OCI-LY1 (cell line): ENCODE measurements at regions not wholly inside any gene's neighbourhood (a gene's known extent, or its start where the extent isn't known, plus 50 kb on each side); places are given as distances from the start of the nearest gene placed in this dataset.

Experiments used
- H2AFZ ChIP-seq: fragments of 200-600 bp; sonication (generic), shearing (Covaris generic); 2 replicates; pipeline ENCODE4 v1.6.0; 2014; ENCODE audit warnings: antibody characterized with exemption, mild to moderate bottlenecking, low read length
- H3F3A ChIP-seq: fragments of 200-600 bp; sonication (generic), shearing (Covaris generic); 2 replicates; pipeline ENCODE4 v1.6.0; 2014; ENCODE audit warnings: mild to moderate bottlenecking, antibody characterized with exemption, low read length, moderate library complexity; ENCODE audit not compliant: insufficient read depth
- H3K27ac ChIP-seq: fragments of 200-600 bp; sonication (generic); 2 replicates; pipeline ENCODE4 v1.5.1; 2014; ENCODE audit warnings: low read length, mixed run types, mild to moderate bottlenecking, low read depth; ENCODE audit not compliant: poor library complexity, severe bottlenecking
- H3K27me3 ChIP-seq: fragments of 200-600 bp; sonication (generic); 2 replicates; pipeline ENCODE4 v1.6.0; 2014; ENCODE audit warnings: antibody characterized with exemption, mild to moderate bottlenecking, low read length, moderate library complexity; ENCODE audit not compliant: insufficient read depth
- H3K36me3 ChIP-seq: fragments of 200-600 bp; sonication (generic); 2 replicates; pipeline ENCODE4 v1.6.1; 2014; ENCODE audit warnings: mild to moderate bottlenecking, antibody characterized with exemption, low read length, moderate library complexity, mixed read lengths; ENCODE audit not compliant: insufficient read depth
- H3K4me1 ChIP-seq: fragments of 200-600 bp; sonication (generic); 2 replicates; pipeline ENCODE4 v1.5.1; 2014; ENCODE audit warnings: mild to moderate bottlenecking, low read length, moderate library complexity; ENCODE audit not compliant: insufficient read depth, severe bottlenecking
- H3K4me2 ChIP-seq: fragments of 200-600 bp; sonication (generic), shearing (Covaris generic); 2 replicates; pipeline ENCODE4 v1.6.1; 2014; ENCODE audit warnings: low read length
- H3K4me3 ChIP-seq: fragments of 200-600 bp; sonication (generic); 2 replicates; pipeline ENCODE4 v1.5.1; 2014; ENCODE audit warnings: low read length, low read depth, mild to moderate bottlenecking, mixed read lengths; ENCODE audit not compliant: poor library complexity, severe bottlenecking
- H3K79me2 ChIP-seq: fragments of 200-600 bp; shearing (Covaris generic); 2 replicates; pipeline ENCODE4 v1.6.1; 2016; ENCODE audit warnings: mixed run types, low read length, mixed read lengths; ENCODE audit not compliant: insufficient read depth
- H3K9ac ChIP-seq: fragments of 200-600 bp; sonication (generic), shearing (Covaris generic); 2 replicates; pipeline ENCODE4 v1.6.1; 2014; ENCODE audit warnings: mild to moderate bottlenecking, low read length, mixed read lengths
- H3K9me2 ChIP-seq: fragments of 200-600 bp; sonication (generic), shearing (Covaris generic); 2 replicates; pipeline ENCODE4 v1.6.1; 2014; ENCODE audit warnings: low read depth, mild to moderate bottlenecking, low read length, mixed read lengths
- H3K9me3 ChIP-seq: fragments of 200-600 bp; shearing (Covaris generic); 2 replicates; pipeline ENCODE4 v1.6.1; 2014; ENCODE audit warnings: low read length, mixed read lengths
- H4K20me1 ChIP-seq: fragments of 200-600 bp; sonication (generic), shearing (Covaris generic); 2 replicates; pipeline ENCODE4 v1.6.0; 2016; ENCODE audit warnings: mild to moderate bottlenecking, low read length; ENCODE audit not compliant: insufficient read depth
- EZH2 ChIP-seq: fragments of 200-600 bp; sonication (generic), shearing (Covaris generic); IDR thresholded peaks from 2 replicates; pipeline ENCODE4 v1.8.0; 2017; ENCODE audit warnings: borderline replicate concordance, mixed run types, mild to moderate bottlenecking, antibody characterized with exemption, low read length, moderate library complexity, mixed read lengths
- TF ChIP-seq, protein P1 (sequence below): fragments of 200-600 bp; sonication (generic), shearing (Covaris generic); IDR thresholded peaks from 2 replicates; pipeline ENCODE4 v1.5.1; 2017; ENCODE audit warnings: mild to moderate bottlenecking, antibody characterized with exemption, low read length, moderate library complexity, mixed read lengths

DNA sequence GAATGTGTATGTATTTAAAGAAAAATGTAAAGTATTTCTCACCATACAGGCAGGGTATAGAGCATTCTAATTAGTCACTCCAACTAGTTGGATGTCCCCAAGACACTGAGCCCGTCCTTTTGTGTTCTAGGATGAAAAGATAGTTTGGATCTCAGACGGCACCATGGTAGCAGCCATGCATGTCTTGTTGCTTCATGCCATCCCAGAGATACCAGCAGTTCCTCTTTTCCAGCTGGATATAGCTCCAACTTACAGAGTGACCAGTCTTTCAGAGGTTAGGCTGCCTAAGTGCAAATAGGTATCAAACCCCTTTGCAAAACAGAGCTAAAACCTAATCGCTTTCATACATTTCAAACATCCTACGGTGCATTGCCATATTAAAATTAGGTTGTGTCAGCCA lies 275.3 kb downstream of the MTX2 start:
- no peaks in the 10 kb centered on the region for H3K9me2 ChIP-seq
- TF ChIP-seq, protein P1, sequence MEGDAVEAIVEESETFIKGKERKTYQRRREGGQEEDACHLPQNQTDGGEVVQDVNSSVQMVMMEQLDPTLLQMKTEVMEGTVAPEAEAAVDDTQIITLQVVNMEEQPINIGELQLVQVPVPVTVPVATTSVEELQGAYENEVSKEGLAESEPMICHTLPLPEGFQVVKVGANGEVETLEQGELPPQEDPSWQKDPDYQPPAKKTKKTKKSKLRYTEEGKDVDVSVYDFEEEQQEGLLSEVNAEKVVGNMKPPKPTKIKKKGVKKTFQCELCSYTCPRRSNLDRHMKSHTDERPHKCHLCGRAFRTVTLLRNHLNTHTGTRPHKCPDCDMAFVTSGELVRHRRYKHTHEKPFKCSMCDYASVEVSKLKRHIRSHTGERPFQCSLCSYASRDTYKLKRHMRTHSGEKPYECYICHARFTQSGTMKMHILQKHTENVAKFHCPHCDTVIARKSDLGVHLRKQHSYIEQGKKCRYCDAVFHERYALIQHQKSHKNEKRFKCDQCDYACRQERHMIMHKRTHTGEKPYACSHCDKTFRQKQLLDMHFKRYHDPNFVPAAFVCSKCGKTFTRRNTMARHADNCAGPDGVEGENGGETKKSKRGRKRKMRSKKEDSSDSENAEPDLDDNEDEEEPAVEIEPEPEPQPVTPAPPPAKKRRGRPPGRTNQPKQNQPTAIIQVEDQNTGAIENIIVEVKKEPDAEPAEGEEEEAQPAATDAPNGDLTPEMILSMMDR, result no peak
- TF ChIP-seq EZH2, result no peak
- no peak overlapping the region for H3K4me3 ChIP-seq
- H3K9me3 ChIP-seq, result no peaks in the 10 kb centered on the region
- no peaks in the 10 kb centered on the region for H3K27me3 ChIP-seq
- no peaks in the 10 kb centered on the region for H4K20me1 ChIP-seq
- no peaks in the 10 kb centered on the region for H3K79me2 ChIP-seq
- no peak overlapping the region for H2AFZ ChIP-seq
- H3K27ac ChIP-seq, result no peak overlapping the region
- H3K9ac ChIP-seq, result no peak overlapping the region
- no peaks in the 10 kb centered on the region for H3K4me1 ChIP-seq
- H3K4me2 ChIP-seq, result no peak overlapping the region
- no peaks in the 10 kb centered on the region for H3K36me3 ChIP-seq
- H3F3A ChIP-seq, result no peaks in the 10 kb centered on the region

DNA sequence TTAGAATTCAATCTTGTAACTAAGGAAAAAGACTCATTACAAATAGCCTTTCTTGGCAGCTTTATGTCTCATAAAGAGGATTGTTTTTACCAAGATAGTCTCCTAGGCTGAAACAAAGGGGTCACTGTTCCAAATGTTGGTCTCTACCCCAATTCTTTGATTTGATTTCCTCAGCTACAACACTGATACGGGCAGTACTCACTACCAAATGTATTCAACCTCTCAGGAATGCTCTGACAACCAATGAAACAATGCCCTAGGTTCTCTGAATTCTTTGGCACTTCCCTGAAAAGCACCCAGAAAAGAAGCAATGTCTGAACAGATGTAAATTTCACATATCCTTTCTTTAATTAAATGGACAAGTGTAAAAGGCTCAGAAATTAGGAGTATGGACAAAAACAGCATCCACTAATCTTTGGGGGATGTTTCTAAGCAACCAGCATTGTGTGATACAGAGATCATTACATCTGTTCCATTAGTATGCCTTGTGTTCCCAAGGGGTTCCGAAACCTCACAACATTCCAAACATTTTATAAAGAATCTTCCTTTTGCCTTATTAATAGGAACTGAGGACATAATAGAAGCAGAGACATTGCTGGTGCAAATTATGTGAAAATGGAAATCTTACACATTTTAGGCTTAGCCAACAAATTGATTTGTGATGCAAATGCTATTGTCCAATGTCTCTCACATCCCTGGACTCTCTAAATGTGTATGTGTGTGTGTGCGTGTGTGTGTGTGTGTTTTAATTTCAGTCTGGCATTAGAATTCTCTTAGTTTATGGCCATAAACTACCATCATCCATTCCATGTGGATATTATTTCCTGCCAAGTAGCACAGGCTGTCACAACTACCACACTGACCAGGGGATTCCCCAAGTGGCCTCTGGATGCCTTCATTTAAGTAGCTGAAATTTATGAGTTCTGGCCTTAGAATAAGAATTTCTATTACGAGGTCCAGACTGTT lies 276.0 kb downstream of the MTX2 start:
- no peaks in the 10 kb centered on the region for H3K9me3 ChIP-seq
- no peaks in the 10 kb centered on the region for H4K20me1 ChIP-seq
- no peaks in the 10 kb centered on the region for H3K9me2 ChIP-seq
- no peak for TF ChIP-seq EZH2
- TF ChIP-seq, protein P1, result no peak
- no peak overlapping the region for H3K4me3 ChIP-seq
- H3K27me3 ChIP-seq, result no peaks in the 10 kb centered on the region
- H2AFZ ChIP-seq, result no peak overlapping the region
- H3K4me2 ChIP-seq, result no peak overlapping the region
- H3F3A ChIP-seq, result no peaks in the 10 kb centered on the region
- H3K9ac ChIP-seq, result no peak overlapping the region
- no peaks in the 10 kb centered on the region for H3K79me2 ChIP-seq
- no peak overlapping the region for H3K27ac ChIP-seq
- no peaks in the 10 kb centered on the region for H3K4me1 ChIP-seq
- no peaks in the 10 kb centered on the region for H3K36me3 ChIP-seq

- Histone ChIP-seq H2AFZ (no peak overlapping the region), H3F3A (no peaks in the 10 kb centered on the region), H3K9ac (no peak overlapping the region), H4K20me1 (no peaks in the 10 kb centered on the region), H3K4me1 (no peaks in the 10 kb centered on the region), H3K27ac (no peak overlapping the region), H3K9me2 (no peaks in the 10 kb centered on the region), H3K36me3 (no peaks in the 10 kb centered on the region), H3K4me2 (no peak overlapping the region), H3K79me2 (no peaks in the 10 kb centered on the region), H3K9me3 (no peaks in the 10 kb centered on the region), H3K4me3 (no peak overlapping the region), H3K27me3 (no peaks in the 10 kb centered on the region)
- TF ChIP-seq, protein P1, result no peak
- no peak for TF ChIP-seq EZH2
Observed at GRCh38 chr2:176546550-176546949, 277.3 kb downstream of the MTX2 start.
